ENCODE measurements at regions not wholly inside any gene's neighbourhood (a gene's known extent, or its start where the extent isn't known, plus 50 kb on each side); places are given as distances from the start of the nearest gene placed in this dataset.

DNA sequence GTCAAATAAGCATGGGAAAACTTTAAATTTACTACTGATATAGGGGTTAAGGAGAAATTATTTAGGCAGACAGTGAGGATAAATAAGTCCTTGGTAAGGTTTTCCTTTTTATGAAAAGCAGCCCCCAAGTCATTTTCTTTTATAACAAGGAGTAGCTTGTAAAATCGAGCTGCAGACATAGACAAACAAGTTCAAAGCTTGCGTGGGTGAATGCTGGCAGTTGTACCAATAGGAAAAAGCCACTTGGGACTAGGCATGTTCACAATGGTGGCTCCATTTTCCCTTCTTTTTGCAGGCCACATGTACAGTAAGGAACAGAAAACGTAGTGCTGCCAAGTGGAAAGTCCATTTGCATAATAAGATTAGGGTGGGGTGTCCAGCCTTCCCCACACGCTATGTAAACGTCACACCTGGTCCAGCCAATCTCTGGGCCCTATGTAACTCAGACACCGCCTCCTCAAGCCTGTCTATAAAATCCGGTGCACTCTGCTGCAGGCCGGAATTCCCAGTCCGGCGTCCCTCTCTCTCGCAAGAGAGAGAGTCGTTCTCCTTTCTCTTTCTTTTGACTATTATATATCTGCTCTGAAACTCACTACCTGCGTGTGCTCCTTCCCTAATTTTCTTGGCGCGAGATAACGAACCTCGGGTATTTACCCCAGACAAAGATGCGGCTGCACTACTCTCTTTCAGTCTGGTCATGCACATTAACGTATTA, 217.1 kb upstream of the MAN1A1 start:
- TF ChIP-seq, protein P1, sequence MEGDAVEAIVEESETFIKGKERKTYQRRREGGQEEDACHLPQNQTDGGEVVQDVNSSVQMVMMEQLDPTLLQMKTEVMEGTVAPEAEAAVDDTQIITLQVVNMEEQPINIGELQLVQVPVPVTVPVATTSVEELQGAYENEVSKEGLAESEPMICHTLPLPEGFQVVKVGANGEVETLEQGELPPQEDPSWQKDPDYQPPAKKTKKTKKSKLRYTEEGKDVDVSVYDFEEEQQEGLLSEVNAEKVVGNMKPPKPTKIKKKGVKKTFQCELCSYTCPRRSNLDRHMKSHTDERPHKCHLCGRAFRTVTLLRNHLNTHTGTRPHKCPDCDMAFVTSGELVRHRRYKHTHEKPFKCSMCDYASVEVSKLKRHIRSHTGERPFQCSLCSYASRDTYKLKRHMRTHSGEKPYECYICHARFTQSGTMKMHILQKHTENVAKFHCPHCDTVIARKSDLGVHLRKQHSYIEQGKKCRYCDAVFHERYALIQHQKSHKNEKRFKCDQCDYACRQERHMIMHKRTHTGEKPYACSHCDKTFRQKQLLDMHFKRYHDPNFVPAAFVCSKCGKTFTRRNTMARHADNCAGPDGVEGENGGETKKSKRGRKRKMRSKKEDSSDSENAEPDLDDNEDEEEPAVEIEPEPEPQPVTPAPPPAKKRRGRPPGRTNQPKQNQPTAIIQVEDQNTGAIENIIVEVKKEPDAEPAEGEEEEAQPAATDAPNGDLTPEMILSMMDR (conservative IDR thresholded peaks at IDR 0.05; ENCODE audit: low read depth, low read length), result no peak
- TF ChIP-seq POLR2A (IDR thresholded peaks at IDR 0.05; ENCODE audit: low read depth, low read length) (no peak), RFX5 (IDR thresholded peaks at IDR 0.05; ENCODE audit: low read depth, low read length) (no peak), MAZ (IDR thresholded peaks at IDR 0.05; ENCODE audit: borderline replicate concordance, low read depth, low read length) (no peak)

Data from IMR-90 (cell line).